Activated T-cell treated with anti-CD3 and anti-CD28 coated beads, Interleukin-2, amount 50 U/mL, for 72 hours (primary cell): ENCODE measurements at regions not wholly inside any gene's neighbourhood (a gene's known extent, or its start where the extent isn't known, plus 50 kb on each side); places are given as distances from the start of the nearest gene placed in this dataset.
A peak's percentile ranks its signal among the peaks of the same experiment; 100 is the strongest.
"Not testable (repeated sequence)": the region's sequence is repeated elsewhere in the genome, so short reads cannot be mapped to it uniquely, and the experiment has no call there.

Experiments
- ATAC-seq, 2 donors: fragments of 150-1000 bp; cut with Tn5 transposase; replicated peaks in 1 of 2; 2 replicates each; pipeline ENCODE4 v1.10.0; 2021; ENCODE audit warnings: moderate library complexity in 2 of 2, mild to moderate bottlenecking in 1 of 2
- DNase-seq, 2 donors: peaks; one replicate each; pipeline ENCODE4 v3.0.0; 2021 to 2022; ENCODE audit warnings: mixed read lengths in 1 of 2
- H3K27ac Mint-ChIP-seq: one replicate; pipeline ENCODE4 v1.8.0; 2022; ENCODE audit warnings: mild to moderate bottlenecking, moderate library complexity, mixed read lengths
- H3K27me3 Mint-ChIP-seq: one replicate; pipeline ENCODE4 v1.8.0; 2022; ENCODE audit warnings: low read depth, mixed read lengths
- H3K36me3 Mint-ChIP-seq, 2 donors: one replicate each; pipeline ENCODE4 v1.8.0; 2022; ENCODE audit warnings: mixed read lengths in 2 of 2, mild to moderate bottlenecking in 1 of 2; ENCODE audit not compliant: insufficient read depth in 2 of 2
- H3K4me1 Mint-ChIP-seq: one replicate; pipeline ENCODE4 v1.8.0; 2022; ENCODE audit warnings: low read depth, mixed read lengths
- H3K4me3 Mint-ChIP-seq, 2 donors: one replicate each; pipeline ENCODE4 v1.8.0; 2022; ENCODE audit warnings: mild to moderate bottlenecking in 2 of 2, mixed read lengths in 2 of 2, moderate library complexity in 2 of 2
- H3K9me3 Mint-ChIP-seq, 2 donors: one replicate each; pipeline ENCODE4 v1.8.0; 2022; ENCODE audit warnings: mixed read lengths in 2 of 2

DNA sequence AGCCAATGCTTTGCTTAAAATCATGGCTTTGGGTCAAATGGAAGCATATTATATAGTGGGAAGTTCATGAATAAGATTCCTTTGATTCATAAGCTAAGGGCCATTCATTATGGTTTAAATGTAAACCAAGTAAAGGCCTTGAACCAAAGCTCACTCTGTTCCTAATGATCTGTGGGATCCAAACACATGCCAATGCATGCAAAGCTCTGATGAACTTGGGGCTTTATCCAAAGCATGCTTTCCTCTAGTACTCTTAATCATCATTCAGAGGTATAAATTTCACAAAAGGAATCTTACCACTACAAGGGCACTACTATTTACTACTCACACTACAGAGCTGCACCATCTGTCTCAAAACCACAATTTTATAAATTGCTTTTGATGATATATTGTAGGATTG is 102.8 kb upstream of the RBMS1 start:
- Mint-ChIP-seq H3K9me3 (peaks cover 2 to 5% of the 10 kb centered on the region in 2 donors), H3K4me3 (no peak overlapping the region), H3K4me1 (no peaks in the 10 kb centered on the region), H3K27me3 (no peaks in the 10 kb centered on the region), H3K36me3 (peaks cover 0 to 1% of the 10 kb centered on the region in 2 donors), H3K27ac (no peak overlapping the region)
- DNase-seq (no peak), ATAC-seq (no peak)

DNA sequence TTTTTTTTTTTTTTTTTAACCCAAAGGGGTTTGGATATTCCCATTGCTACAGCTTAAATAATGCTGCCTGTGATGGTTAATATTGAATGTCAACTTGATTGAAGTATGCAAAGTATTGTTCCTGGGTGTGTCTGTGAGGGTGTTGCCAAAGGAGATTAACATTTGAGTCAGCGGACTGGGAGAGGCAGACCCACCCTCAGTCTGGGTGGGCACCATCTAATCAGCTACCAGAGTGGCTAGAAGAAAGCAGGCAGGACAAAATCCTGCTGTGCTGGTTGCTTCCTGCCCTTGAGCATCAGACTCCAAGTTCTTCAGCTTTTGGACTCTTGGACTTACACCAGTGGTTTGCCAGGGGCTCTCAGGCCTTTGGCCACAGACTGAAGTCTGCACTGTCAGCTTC is 106.8 kb upstream of the RBMS1 start:
- H3K9me3 Mint-ChIP-seq, DNase-seq, ATAC-seq, H3K4me1 Mint-ChIP-seq, H3K27me3 Mint-ChIP-seq, H3K36me3 Mint-ChIP-seq, H3K4me3 Mint-ChIP-seq, H3K27ac Mint-ChIP-seq: not testable (repeated sequence)

DNA sequence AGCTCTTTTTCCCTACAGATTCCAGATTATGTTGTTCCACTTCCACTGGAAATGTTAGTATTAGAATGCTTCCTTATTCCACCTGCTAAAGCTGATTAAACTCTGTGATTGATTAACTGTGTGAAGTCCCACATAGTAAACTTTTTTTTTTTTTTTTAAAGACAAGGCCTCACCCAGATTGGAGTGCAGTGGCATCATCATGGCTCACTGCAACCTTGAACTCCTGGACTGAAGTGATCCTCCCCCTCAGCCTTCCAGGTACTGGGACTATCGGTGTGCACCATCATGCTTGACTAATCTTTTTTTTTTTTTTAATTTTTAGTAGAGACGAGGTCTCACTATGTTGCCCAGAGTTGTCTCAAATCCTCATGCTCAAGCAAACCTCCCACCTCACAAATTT is 108.5 kb upstream of the RBMS1 start:
- Mint-ChIP-seq H3K27ac (no peak overlapping the region), H3K27me3 (no peaks in the 10 kb centered on the region), H3K36me3 (no peaks in the 10 kb centered on the region), H3K9me3 (no peaks in the 10 kb centered on the region), H3K4me1 (no peaks in the 10 kb centered on the region), H3K4me3 (no peak overlapping the region)
- no peak for DNase-seq
- no peak for ATAC-seq

DNA sequence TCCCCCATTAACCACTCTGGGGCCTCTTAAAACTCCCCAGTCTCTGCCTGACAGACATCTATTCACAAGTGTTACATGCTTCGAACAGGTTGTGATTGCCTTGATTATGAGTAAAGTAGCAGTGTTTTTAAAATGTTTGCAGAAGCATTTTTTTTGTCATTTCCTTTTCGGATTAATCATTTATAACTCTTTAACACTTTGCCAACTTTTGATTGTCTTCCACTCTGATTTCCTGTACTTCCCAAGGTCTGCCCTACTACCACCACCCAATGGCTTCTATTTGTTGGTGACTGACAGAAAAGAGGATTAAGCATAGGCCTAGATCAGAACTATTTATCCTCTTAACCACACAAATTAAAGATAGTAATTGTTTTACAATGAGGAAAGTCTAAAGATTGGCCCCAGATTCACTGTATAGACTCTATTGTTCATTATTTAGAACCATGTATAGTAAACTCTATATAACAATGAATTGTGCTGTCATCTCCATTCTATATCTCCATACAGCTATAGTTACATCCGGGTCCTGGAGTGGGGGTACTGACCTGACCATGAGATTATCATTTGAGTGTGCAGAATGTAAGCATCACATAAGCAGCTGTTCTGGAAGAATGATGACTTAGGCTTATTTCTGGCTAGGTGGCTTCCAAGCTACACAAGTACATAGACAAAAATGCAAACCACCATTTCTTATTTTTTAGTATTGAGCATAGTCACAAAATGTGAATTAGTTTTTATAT is 110.3 kb upstream of the RBMS1 start:
- DNase-seq = no peak
- no peaks in the 10 kb centered on the region for H3K27me3 Mint-ChIP-seq
- H3K4me1 Mint-ChIP-seq = peaks cover 5% of the 10 kb centered on the region
- no peaks in the 10 kb centered on the region for H3K36me3 Mint-ChIP-seq
- ATAC-seq = no peak
- H3K9me3 Mint-ChIP-seq = no peaks in the 10 kb centered on the region
- H3K27ac Mint-ChIP-seq = no peak overlapping the region
- no peak overlapping the region for H3K4me3 Mint-ChIP-seq

DNA sequence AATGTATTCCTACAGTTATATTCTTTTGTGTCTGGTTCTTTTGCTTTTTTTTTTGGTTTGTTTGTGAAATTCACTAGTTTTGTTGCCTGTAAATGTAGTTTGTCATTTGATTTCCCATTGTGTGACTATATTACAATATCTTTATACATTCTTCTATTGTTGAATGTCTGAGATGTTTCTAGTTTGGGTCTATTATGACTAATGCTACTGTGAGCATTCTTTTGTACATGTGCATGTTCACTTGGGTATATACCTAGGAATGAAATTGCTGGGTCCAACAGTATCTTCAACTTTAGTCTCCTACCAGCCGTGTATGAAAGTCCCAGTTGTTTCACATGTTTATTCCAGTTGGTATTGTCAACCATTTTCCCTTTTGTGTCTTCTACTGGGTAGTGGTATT is 112.7 kb upstream of the RBMS1 start:
- H3K9me3 Mint-ChIP-seq = no peaks in the 10 kb centered on the region
- no peak for DNase-seq
- no peak for ATAC-seq
- peaks cover 12% of the 10 kb centered on the region for H3K4me1 Mint-ChIP-seq
- H3K4me3 Mint-ChIP-seq = no peak overlapping the region
- no peaks in the 10 kb centered on the region for H3K27me3 Mint-ChIP-seq
- H3K27ac Mint-ChIP-seq = no peak overlapping the region
- no peaks in the 10 kb centered on the region for H3K36me3 Mint-ChIP-seq

DNA sequence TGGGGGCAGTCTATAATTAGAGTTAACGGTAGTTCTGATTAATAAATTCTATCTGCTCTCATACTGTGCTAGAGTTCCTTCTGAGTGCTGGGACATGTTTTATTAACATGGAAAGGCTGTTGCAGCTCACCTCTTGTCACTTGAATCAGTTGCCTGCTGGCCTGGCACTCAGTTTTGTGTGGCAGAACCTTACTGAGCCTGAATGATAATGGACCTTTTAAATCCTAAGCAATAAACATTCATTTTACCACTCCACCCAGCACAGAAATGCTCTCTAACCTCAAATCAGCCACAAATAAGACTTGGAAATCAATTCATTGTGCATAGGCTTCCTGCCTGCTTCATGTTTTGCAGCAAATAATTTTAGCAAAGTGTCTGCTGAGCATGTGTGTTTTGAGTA is 115.0 kb upstream of the RBMS1 start:
- DNase-seq (no peak), ATAC-seq (no peak)
- Mint-ChIP-seq H3K27ac (no peak overlapping the region), H3K27me3 (no peaks in the 10 kb centered on the region), H3K4me3 (no peak overlapping the region), H3K36me3 (peaks cover 0 to 2% of the 10 kb centered on the region in 2 donors), H3K4me1 (peaks cover 17% of the 10 kb centered on the region), H3K9me3 (peaks cover 0 to 3% of the 10 kb centered on the region in 2 donors)

DNA sequence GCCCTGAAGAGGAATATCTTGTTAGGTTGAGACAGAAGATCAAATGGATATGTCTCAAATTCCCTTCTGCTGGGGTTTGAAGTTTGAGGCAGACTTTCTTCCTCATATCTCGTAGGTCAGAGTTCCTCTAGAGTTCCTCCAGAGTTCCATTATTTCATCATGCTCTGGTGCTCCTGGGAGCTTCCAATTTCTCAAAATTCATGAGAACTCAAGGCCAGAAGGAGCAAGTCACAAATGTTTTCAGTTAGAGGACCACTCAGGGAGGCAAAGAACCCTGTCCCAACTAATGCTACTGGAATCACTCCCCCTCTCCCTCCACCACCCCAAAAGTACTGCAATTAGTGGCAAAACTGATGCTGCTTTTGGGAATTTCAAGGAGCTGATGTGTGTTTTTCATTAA is 115.7 kb upstream of the RBMS1 start:
- DNase-seq (no peak), ATAC-seq (no peak)
- Mint-ChIP-seq H3K36me3 (peaks cover 0 to 2% of the 10 kb centered on the region in 2 donors), H3K27me3 (no peaks in the 10 kb centered on the region), H3K9me3 (peaks cover 0 to 3% of the 10 kb centered on the region in 2 donors), H3K27ac (no peak overlapping the region), H3K4me3 (no peak overlapping the region), H3K4me1 (peaks cover 17% of the 10 kb centered on the region)

DNA sequence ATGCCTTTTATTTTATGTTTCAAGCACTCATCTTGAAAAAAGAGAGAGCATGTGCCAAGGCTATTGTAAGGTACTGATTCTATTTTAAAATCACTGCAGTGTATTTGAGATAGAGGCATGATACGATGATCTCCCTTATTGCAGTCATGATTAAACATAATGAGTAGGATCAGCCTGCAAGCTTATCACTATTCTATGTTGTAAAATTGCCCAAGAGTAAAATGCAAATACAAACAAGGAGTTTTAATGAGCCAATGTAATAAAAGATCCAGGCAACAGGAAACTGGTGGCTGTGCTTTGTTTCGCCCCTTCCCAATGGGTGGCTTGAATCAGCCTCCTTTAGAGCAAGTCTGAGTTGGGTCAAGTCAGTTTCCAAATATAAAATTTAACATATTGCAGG is 116.4 kb upstream of the RBMS1 start:
- ATAC-seq (no peak), DNase-seq (no peak)
- Mint-ChIP-seq H3K4me1 (peaks cover 17% of the 10 kb centered on the region), H3K36me3 (peaks cover 4 to 7% of the 10 kb centered on the region in 2 donors), H3K9me3 (peaks cover 2 to 5% of the 10 kb centered on the region in 2 donors), H3K4me3 (no peak overlapping the region), H3K27ac (no peak overlapping the region), H3K27me3 (no peaks in the 10 kb centered on the region)

DNA sequence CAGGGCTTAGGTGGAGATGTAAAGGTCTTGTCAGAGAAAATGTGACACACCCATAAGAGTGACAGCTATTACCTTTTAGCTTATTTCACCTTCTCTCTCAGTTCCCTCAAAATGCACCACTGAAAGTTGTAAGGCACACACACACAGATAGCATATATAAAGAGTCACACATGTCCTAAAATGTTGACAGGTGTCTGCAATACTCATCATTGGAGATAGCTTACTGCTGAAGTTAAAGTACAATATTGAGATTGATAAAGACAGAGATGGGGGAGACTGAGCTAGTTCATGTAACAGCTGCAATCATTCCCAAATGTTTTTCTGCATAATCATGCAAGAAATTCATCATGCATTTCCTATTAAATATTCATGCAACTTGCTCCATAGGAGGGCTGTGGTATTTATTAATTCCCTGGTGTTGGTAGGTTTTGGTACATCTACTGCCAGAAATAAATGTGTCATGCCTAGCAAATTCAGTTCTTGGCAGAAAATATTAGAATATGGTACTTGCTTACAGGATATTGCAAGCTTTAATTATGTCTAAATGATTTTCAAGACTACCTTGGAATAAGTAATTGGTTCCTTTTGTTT is 118.8 kb upstream of the RBMS1 start:
- H3K36me3 Mint-ChIP-seq = peaks cover 5 to 10% of the 10 kb centered on the region in 2 donors
- ATAC-seq = no peak
- peaks cover 17% of the 10 kb centered on the region for H3K4me1 Mint-ChIP-seq
- H3K9me3 Mint-ChIP-seq = peaks cover 4 to 8% of the 10 kb centered on the region in 2 donors
- DNase-seq = no peak
- H3K4me3 Mint-ChIP-seq = no peak overlapping the region
- H3K27me3 Mint-ChIP-seq = no peaks in the 10 kb centered on the region
- no peak overlapping the region for H3K27ac Mint-ChIP-seq

DNA sequence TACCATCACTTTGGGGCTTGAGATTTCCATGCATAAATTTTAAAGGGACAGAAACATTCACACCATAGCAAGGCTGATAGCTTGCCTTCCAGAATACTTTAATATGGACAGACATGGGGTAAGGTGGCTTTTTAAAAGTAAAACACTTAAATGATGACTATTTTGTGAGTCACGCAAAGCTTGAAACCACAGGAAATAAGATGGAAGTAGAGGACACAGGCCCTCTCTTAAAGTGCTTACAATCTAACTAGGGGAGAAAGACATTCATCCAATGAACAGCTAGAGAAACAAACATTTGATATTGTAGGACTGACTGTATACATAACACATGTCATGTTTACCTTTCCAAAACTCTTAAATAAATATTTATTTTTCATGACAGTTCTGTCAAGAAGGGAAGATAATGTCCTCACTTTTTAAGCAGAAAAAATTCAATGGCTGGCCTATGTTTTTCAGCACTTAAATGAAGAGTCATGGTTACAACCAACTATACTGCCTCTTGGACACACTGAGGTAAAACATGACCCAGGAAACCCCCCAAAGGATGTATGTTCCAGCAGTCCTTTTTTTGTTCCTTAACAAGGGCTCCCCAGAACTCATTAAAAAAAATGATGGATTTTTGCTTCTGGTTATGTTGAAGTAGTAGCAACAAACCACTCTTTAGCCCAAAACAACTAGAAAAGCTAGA is 120.0 kb upstream of the RBMS1 start:
- Mint-ChIP-seq H3K27me3 (no peaks in the 10 kb centered on the region), H3K27ac (no peak overlapping the region), H3K36me3 (peaks cover 5 to 10% of the 10 kb centered on the region in 2 donors), H3K4me1 (peaks cover 14% of the 10 kb centered on the region), H3K4me3 (no peak overlapping the region), H3K9me3 (peaks cover 4 to 10% of the 10 kb centered on the region in 2 donors)
- no peak for DNase-seq
- peak; percentile 49 to 51 for ATAC-seq

DNA sequence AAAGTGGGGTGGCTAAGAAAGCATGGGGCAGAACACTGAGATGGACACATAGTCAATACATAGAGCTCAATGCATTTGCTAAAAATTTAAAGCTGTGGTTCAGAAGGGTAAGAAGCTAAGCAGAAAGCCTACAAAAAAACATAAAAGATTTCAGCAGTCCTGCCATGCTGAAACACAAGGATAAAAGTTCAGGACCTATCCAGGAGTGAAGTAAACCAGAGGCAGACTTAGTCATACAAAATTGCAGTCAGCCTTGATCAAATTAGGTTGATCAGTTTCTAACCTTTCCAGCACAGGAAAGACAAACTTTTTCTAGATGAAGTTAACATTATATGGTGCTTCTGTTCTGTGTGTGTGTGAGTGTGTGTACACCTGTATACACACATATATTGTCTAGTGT is 120.8 kb upstream of the RBMS1 start:
- Mint-ChIP-seq H3K36me3 (peaks cover 5 to 10% of the 10 kb centered on the region in 2 donors), H3K4me3 (no peak overlapping the region), H3K9me3 (peaks cover 4 to 10% of the 10 kb centered on the region in 2 donors), H3K27ac (no peak overlapping the region), H3K4me1 (peaks cover 12% of the 10 kb centered on the region), H3K27me3 (no peaks in the 10 kb centered on the region)
- no peak for DNase-seq
- no peak for ATAC-seq

DNA sequence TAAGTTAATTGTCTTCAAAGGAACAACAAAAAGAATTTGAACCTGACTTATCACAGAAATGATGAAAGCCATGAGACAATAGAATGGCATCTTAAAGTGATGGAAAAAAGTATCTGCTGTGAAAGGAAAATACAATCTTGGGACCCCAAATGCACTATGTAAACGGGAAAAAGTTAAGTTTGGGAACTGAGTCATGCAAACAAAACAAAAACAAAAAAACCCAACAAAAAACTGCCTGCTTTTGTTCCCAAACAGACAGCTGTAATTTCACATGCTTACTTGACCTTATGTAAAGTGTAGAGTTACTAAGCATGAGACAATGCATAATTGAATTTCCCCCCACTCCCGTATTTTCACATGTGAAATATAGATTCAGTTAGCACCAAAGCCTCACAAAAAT is 122.1 kb upstream of the RBMS1 start:
- Mint-ChIP-seq H3K9me3 (peaks cover 4 to 10% of the 10 kb centered on the region in 2 donors), H3K27ac (no peak overlapping the region), H3K4me3 (no peak overlapping the region), H3K36me3 (peaks cover 5 to 10% of the 10 kb centered on the region in 2 donors), H3K4me1 (peaks cover 10% of the 10 kb centered on the region), H3K27me3 (no peaks in the 10 kb centered on the region)
- DNase-seq = no peak
- ATAC-seq = no peak

DNA sequence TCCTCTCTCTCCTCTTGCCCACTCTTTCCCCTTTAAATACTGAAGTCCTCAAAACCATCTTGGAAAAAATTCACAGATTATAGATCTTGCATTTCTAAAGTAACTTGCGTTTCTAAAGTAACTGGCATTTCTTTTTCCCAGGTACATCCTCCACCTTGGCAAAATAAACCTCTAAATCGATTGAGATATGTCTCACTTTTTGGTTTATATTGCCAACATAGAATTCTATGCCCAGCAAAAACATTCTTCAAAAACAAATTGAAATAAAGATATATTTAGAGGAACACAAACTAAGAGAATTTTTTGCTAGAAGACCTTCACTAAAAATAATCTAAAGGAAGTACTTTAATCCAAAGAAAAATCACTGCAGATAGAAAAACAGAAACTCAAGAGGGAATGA is 122.5 kb upstream of the RBMS1 start:
- peaks cover 5 to 10% of the 10 kb centered on the region in 2 donors for H3K36me3 Mint-ChIP-seq
- H3K4me3 Mint-ChIP-seq = no peak overlapping the region
- no peaks in the 10 kb centered on the region for H3K27me3 Mint-ChIP-seq
- DNase-seq (no peak), ATAC-seq (no peak)
- H3K9me3 Mint-ChIP-seq = peaks cover 4 to 10% of the 10 kb centered on the region in 2 donors
- no peak overlapping the region for H3K27ac Mint-ChIP-seq
- peaks cover 5% of the 10 kb centered on the region for H3K4me1 Mint-ChIP-seq
